Testis (tissue), 2 donors: ENCODE measurements at regions not wholly inside any gene's neighbourhood (a gene's known extent, or its start where the extent isn't known, plus 50 kb on each side); places are given as distances from the start of the nearest gene placed in this dataset.

Experiments used
- DNase-seq: peaks from one replicate; pipeline ENCODE4 v3.0.0-alpha.2; 2019
- H3K27ac ChIP-seq, 2 donors: fragments of 200-600 bp; sonication (generic); one replicate each; pipeline ENCODE4 v1.5.1; 2019
- H3K27me3 ChIP-seq: fragments of 200-600 bp; sonication (generic); one replicate; pipeline ENCODE4 v1.5.1; 2019
- H3K36me3 ChIP-seq: fragments of 200-600 bp; sonication (generic); one replicate; pipeline ENCODE4 v1.5.1; 2017; ENCODE audit warnings: low read depth; ENCODE audit errors: missing control alignments
- H3K4me1 ChIP-seq: fragments of 200-600 bp; sonication (generic); one replicate; pipeline ENCODE4 v1.5.1; 2019
- H3K4me3 ChIP-seq, 2 donors: fragments of 200-600 bp; sonication (generic); one replicate each; pipeline ENCODE4 v1.5.1; 2017 to 2019
- H3K9me3 ChIP-seq: fragments of 200-600 bp; sonication (generic); one replicate; pipeline ENCODE4 v1.5.1; 2017
- CTCF ChIP-seq, 3 experiments: fragments of 450-650 bp in 2 of 3; fragments of 200-600 bp in 1 of 3; sonication (generic) in 1 of 3; IDR thresholded peaks; one replicate each; pipeline ENCODE4 v1.5.1; 2016 to 2019; ENCODE audit warnings: antibody characterized with exemption in 3 of 3, mild to moderate bottlenecking in 2 of 3, moderate library complexity in 1 of 3
- POLR2A ChIP-seq: fragments of 450-650 bp; IDR thresholded peaks from one replicate; pipeline ENCODE4 v1.6.1; 2017; ENCODE audit warnings: antibody characterized with exemption, mild to moderate bottlenecking, moderate library complexity
- WGBS, 2 donors: methylation state at CpG; one replicate each; pipeline ENCODE4 v1.1.5; 2018; 5-methylcytosine and 5-hydroxymethylcytosine counted together
- intact Hi-C: fragments of 100-400 bp; cut with DNase I; formaldehyde crosslinking; loops from one replicate; pipeline ENCODE4 v1.15.1; 2023; ENCODE audit warnings: low total_unique reads

GRCh38 chr2:41900101-41900577 is 147.7 kb upstream of the PKDCC start:
- TF ChIP-seq CTCF (IDR thresholded peaks at IDR 0.05) = no peak
- no peak for TF ChIP-seq POLR2A
- no peak for DNase-seq
- intact Hi-C loops = no loop called here
- no peaks in the 10 kb centered on the region for H3K9me3 ChIP-seq
- no peak overlapping the region for H3K4me3 ChIP-seq
- no peaks in the 10 kb centered on the region for H3K27me3 ChIP-seq
- WGBS, 2 donors = 46 to 57% methylated on average over 1 of the region's 1 CpG
- no peaks in the 10 kb centered on the region for H3K4me1 ChIP-seq
- no peak overlapping the region for H3K27ac ChIP-seq
- no peaks in the 10 kb centered on the region for H3K36me3 ChIP-seq

- 88 to 90% methylated on average over 2 of the region's 2 CpGs for WGBS, 2 donors
- intact Hi-C loops = no loop called here
Measured at GRCh38 chr2:41902897-41903296, 144.9 kb upstream of the PKDCC start.

GRCh38 chr2:41903474-41904135 is 144.2 kb upstream of the PKDCC start:
- DNase-seq = no peak
- Histone ChIP-seq H3K36me3 (no peaks in the 10 kb centered on the region), H3K27me3 (no peaks in the 10 kb centered on the region), H3K4me1 (peaks cover 5% of the 10 kb centered on the region), H3K27ac (no peak overlapping the region), H3K4me3 (no peak overlapping the region), H3K9me3 (no peaks in the 10 kb centered on the region)
- TF ChIP-seq CTCF (IDR thresholded peaks at IDR 0.05) = no peak
- TF ChIP-seq POLR2A = no peak
- intact Hi-C loops = no loop called here

More at GRCh38 chr2:41902897-41903296, 144.9 kb upstream of the PKDCC start:
- DNase-seq = no peak
- Histone ChIP-seq H3K4me1 (peaks cover 5% of the 10 kb centered on the region), H3K4me3 (no peak overlapping the region), H3K27me3 (no peaks in the 10 kb centered on the region), H3K9me3 (no peaks in the 10 kb centered on the region), H3K36me3 (no peaks in the 10 kb centered on the region), H3K27ac (no peak overlapping the region)
- TF ChIP-seq CTCF (IDR thresholded peaks at IDR 0.05) = no peak

- Histone ChIP-seq H3K9me3 (no peaks in the 10 kb centered on the region), H3K4me3 (no peak overlapping the region), H3K4me1 (peaks cover 5% of the 10 kb centered on the region), H3K27me3 (no peaks in the 10 kb centered on the region), H3K36me3 (no peaks in the 10 kb centered on the region), H3K27ac (no peak overlapping the region)
- intact Hi-C loops = no loop called here
- TF ChIP-seq CTCF (IDR thresholded peaks at IDR 0.05) = no peak
- 92 to 95% methylated on average over 2 of the region's 2 CpGs for WGBS, 2 donors
- DNase-seq = no peak
Measured at GRCh38 chr2:41904459-41904858, 143.4 kb upstream of the PKDCC start.
